GM19035 (cell line): ENCODE measurements at regions not wholly inside any gene's neighbourhood (a gene's known extent, or its start where the extent isn't known, plus 50 kb on each side); places are given as distances from the start of the nearest gene placed in this dataset.
"Not testable (repeated sequence)": the region's sequence is repeated elsewhere in the genome, so short reads cannot be mapped to it uniquely, and the experiment has no call there.

Experiments
- ATAC-seq: cut with Tn5 transposase; IDR thresholded peaks from one replicate; pipeline ENCODE4 v1.9.1; 2021; ENCODE audit not compliant: unreplicated experiment

DNA sequence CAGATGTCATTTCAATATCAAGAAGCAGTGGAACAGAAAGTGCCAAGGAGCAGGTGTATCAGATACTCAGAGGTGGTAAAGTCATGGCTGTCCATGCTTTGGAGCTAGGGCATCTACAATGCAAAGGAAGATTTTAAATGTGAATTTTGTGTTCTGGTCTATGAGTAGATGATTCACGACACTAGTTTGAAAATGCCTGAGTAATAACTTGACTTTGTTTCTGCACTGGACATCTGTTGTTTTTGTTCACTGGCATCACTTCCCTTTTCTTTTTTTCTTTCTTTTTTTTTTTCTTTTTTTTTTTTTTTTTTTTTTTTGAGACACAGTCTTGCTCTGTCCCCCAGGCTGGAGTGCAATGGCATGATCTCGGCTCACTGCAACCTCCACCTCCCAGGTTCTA is 460.7 kb upstream of the PAPPA start:
- ATAC-seq = not testable (repeated sequence)

GRCh38 chr9:115694014-115694413 is 459.6 kb upstream of the PAPPA start:
- ATAC-seq = no peak

DNA sequence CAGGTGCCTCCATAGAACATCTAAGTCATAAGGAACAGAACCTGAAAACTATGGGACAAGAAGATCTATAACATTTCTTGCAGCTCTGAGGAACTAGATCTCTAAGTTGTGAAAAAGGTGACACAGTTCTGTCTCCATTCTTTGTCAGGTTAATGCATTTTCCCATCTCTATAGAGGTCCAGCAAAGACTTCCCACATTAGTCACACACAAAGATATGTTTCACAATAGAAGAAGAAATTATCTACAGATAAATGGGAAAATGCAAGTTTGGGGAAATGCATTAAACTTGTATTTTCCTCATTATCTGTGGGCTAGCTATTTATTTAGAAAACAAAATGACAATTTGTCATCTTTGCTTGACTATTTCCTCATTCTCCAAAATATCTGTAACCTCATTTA is 458.6 kb upstream of the PAPPA start:
- ATAC-seq = no peak

- no peak for ATAC-seq
Measured at GRCh38 chr9:115712981-115713380, 440.6 kb upstream of the PAPPA start.

GRCh38 chr9:115715666-115716065 is 437.9 kb upstream of the PAPPA start:
- ATAC-seq = no peak

DNA sequence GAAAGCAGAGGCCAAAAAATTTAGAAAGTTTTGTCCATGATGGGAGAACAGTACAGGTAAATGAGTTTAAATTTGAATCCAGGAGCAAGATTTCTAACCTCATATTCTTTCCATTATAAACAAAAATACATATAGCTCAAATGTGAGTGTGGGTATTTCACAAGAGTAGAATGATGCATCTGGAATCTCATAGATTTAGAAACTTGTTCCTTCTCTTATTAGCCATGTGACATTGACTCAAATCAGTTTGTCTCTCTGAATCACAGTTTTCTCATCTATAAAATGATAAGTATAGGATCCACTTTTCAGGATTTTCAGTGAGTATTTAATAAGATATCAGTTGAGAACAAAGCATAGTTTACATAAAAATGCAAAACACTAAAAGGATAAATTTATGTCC is 436.3 kb upstream of the PAPPA start:
- ATAC-seq = no peak

DNA sequence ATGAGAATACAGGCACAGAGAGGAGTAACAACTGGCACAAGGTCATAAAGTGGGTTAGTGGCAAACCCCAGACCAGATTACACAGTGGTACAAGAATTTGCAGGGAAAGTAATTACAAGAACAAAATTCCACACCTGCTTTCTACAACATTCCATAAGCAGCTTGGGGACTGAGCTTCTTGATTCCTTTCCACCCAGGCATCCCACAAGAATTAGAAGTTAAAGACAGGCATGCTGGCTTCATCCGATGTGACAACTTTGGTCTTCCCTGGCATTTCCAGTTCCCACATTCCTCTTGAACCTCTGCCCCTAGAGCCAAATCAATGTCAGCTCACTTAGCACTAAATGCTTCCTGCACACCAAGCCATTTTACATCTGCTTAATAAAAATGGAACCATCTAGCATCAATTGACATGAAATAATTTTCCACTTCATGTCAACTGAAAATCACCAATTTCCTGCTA is 435.8 kb upstream of the PAPPA start:
- no peak for ATAC-seq

DNA sequence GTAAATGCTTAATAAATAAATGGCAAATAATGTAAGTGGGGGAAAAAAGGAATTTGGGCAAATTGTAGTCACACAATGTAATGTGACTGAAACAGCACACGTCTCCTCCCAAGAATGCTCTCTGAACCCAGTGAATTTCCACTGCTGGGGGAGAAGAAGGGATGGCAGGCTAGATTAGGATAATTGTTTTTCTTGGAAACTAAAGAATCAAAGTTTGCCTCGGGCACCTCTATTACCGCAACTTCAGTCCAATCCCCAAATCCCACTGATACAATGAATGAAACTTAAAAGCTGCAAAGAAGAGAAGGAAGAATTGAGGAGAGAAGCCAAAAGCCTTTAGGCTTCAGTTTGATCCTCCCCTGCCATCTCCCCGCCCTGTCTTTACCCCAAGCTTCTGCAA is 423.2 kb upstream of the PAPPA start:
- no peak for ATAC-seq

DNA sequence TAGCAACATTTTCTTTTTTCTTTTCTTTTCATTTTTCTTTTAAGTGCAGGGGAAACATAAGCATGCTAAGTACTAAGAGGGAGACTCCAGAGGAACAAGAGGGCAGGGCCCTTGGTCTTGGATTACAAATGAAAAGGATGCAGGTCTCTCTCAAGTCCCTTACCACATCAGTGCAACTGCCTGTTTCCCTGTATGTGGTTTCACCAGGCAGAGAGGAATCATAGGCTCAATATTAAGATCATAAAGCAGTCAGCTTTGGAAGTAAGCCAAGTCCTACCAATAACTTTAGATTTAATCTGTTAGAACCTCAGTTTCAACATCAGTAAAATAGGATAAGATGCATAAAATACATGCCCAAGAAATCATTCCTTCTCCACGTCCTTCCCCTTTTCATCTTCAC is 422.7 kb upstream of the PAPPA start:
- no peak for ATAC-seq

DNA sequence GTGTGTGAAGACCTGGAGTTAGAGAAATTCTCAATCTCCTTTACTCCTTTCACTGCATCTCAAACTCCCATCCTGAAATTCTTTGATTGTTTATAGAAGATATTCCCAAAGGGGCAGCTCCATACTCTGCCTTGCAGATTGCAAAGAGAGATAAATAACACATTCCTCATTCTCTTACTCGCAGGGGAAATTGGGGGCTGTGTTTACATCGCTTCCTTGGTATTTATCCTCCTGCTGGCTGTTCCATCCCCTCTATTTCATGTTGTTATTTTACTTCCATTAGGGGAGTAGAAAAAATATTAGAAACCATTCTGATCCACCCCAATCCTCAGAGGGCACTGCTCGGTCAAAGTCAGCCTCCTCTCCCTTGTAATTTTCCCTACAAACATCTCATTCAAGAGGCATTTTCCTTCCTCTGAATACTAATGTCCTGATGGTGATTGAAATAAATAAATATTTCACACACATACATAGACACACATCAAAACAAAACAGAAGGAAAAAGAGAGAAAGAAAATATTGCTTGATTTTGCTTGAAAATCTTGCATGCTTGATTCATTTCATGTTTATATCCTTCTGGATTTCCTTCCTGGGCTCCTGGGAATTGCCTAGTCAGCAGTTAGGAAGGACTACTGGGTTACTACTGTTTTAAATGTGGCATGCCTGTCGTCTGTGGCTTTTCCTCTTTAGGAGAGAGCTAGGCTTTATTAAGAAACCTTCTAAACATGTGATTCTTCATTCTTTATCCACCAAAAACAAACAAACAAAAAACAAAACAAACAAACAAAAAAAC is 420.1 kb upstream of the PAPPA start:
- ATAC-seq = no peak

DNA sequence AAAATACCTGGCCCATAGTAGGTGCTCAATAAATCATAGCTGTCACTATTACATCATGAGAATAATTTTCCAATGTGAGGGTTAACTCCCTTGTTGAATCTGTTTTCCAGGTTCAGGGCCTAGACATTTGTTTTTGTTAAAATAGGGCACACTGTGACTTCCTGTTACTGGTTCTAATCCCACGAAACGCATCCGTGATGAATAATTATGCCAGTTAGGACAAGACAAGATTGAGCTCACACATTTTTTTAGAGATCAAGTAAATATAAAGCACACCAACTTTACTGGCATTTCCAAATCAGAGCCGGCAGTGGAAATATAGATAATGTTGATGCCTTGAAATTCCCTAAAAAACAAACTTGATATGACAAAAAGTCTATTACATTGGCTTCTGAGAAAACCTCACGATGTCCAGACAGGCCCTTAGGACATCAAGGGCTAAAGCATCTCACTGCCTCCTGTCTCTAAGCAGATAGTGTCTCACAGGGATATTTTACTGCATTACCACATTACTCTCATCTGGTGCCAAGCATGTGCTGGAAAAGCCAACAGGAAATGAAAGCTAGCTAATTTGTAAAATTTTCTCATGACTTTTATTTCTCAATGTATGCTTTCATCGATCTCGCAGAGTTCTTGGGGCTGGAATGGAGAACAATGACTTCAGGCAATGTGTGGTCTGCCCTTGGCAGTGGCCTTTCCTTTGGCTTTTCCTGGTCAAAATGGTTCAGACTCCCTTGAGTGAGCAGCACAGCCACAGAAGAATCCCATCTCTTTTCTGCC is 414.3 kb upstream of the PAPPA start:
- ATAC-seq = no peak

DNA sequence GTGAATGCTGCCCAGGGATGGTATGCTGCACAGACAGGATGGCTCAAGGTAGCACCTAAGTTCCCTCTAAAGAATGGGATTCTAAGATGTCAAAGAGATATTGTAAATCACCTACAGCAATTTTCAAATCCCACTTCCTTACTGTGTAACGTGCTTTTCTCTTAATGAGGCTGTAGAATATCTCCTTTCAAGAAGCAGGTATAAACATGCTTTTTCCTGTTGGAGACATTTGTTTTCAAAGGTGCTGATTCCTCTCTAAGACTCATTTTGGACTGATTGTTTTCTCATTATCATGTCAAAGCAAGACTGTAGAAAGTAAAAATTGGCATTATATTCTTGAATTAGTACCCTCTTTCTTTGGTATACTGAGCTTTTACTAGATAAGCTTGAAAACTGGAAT is 412.6 kb upstream of the PAPPA start:
- ATAC-seq = no peak

DNA sequence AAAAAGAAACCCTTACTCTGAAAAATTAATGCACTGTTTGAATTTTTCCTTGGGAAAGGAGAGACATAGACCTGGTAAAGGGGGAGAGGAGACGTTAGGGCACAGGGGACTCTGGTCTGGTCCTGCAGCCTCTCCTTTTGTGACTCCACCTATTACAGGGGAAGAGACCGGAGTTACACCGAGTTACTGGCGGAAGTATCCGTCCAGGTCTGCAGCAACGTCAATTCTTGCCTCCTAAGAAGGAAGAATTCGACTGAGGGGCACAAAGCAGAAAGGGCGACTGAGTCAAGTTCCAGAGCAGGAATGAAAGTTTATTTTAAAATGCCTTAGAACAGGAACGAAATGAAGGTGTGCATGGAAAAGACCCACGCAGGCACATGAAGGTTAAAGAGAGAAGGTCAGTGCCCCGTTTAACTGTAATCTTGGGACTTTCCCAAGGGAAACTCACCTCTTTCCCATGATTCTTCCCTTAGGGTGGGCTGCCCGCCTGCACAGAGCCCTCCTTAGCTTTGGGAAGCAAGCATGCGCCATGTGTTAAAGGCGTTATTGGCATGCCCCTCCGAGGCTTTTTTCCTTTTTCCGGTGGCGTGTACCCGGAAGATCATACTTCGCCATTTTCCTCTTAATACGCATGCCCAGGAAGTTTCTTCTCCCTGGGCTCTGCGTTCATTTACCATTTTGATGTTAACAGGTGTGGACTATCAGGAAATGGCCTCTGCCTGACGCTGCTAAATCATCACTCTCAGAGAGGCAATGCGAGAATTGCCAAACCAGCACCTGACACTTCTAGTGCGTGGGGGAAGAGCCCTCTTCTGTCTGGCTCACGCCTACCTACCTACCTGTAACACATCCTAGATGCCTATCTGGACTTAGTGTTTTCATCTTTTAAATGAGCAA is 409.6 kb upstream of the PAPPA start:
- ATAC-seq = no peak

DNA sequence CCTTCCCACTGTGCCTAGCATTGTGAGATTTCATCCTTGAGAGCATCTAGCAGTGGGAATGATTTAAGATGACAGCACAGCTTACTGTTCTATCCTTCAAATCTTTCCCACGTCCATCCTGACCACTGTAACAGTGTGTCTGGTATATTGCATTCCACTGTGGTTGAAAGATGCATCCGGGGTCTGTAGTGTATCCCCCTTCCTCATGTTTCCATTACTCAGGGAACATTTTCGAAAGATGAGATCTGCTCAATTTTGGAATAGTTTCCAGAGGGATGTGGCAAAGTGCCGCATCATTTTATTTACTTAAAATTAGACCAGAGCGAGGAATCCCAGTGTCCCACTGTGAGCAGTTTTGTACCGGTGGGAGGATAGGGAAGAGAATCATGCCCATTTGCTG is 407.1 kb upstream of the PAPPA start:
- no peak for ATAC-seq

GRCh38 chr9:115747731-115748130 is 405.9 kb upstream of the PAPPA start:
- ATAC-seq = no peak

DNA sequence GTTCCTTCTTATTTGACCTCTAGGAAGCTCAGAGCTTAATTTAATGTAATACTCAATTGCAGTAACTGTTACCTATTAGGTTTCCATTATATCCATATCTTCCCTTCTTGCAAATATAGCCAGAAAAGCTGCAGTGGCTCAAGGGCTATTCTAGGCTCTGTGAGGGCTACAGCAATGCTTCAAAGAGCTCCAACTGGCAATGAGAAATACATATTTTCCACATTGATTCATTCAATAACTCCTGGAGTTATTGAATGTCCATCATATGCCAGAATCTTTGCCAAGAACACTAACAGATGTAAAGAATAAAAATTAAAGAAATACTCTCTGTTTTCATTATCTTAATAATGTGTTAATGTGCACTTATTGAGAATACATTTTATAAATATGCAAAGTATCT is 396.9 kb upstream of the PAPPA start:
- ATAC-seq = no peak

DNA sequence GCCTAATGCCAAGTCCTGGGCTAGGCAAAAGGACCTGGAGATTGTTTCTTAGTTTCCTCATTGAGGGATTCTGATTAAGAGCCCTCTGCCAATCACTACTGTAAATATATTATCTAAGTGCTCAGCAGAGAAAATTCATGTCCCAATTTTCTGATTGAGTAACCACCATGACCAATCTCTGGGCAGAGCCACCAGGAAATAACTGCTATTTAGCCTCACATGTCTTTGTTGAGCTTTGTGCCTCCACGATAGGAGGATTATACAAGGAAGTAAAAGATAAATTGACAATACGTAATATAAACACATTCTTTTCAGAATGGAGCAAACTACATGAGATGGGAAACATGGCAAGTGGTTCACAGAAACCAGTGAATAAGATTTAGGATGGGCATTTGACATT is 396.1 kb upstream of the PAPPA start:
- ATAC-seq = no peak

DNA sequence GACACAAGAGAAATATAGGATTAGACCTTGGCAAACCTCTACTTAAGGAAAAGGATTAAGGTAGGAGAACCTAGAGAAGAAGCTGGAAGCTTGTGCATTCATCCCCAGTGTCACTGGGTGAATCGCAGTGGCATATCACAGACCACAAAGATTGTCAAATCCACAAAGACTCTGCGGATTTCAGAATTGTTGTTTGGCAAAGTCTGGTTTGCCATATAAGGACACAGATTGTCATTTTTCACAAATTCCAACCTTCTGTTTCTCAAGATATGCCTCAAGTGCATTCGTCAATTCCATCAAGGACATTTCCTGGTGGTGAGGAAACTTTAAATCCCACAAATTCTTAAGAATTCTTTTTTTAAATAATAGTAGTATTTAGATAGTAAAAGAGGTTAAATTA is 395.1 kb upstream of the PAPPA start:
- no peak for ATAC-seq

DNA sequence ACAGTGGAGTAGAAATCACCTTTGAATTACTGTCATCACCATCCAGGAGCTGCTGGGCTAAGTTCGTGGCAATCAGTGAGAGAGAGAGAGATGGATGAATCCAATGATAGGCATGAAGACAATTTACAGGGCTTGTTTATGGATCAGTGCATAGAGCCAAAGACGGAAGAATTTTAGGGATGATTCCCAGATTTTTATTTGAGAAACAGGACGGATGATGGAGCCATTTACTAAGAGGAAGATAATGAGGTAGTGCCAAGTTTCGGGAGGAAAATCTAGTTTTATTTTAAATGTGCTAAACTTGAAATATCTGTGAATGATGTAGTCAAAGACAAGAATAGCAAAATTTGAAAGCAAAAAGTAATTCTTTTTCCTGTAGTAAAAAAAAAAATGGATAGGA is 394.2 kb upstream of the PAPPA start:
- no peak for ATAC-seq

- ATAC-seq = no peak
Measured at GRCh38 chr9:115764645-115765044, 388.9 kb upstream of the PAPPA start.

DNA sequence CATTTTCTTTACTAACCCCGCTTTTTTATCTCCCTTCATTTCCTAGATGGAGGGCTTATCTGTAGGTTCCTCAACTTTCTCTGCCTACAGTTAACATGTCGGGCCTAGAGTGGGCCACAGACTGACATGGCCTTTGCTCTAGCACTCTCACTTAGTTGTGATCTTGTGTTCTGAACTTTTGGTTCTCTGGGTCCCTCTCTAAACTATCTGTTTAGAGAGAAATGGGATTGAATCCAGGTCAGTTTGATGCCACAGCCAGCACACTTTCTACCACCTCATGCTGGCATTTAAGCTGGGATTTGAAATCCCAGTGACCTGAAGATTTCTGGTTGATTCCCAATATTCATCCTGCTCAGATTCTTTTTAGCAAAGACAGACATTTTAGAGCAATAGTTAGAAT is 388.5 kb upstream of the PAPPA start:
- ATAC-seq = no peak
